CD4-positive, alpha-beta memory T cell (primary cell): ENCODE measurements at regions not wholly inside any gene's neighbourhood (a gene's known extent, or its start where the extent isn't known, plus 50 kb on each side); places are given as distances from the start of the nearest gene placed in this dataset.
"Not testable (repeated sequence)": the region's sequence is repeated elsewhere in the genome, so short reads cannot be mapped to it uniquely, and the experiment has no call there.

ENCODE experiments used
- CTCF ChIA-PET: fragments of 350-600 bp; sonication (Branson Sonifier 250); formaldehyde crosslinking; loops from one replicate; lab custom pipeline; 2021; ENCODE audit warnings: inconsistent platforms; ENCODE audit not compliant: partially characterized antibody; lab: Charles Lee
- POLR2A ChIA-PET: fragments of 350-600 bp; sonication (Branson Sonifier 250); formaldehyde crosslinking; loops from one replicate; lab custom pipeline; 2021; ENCODE audit not compliant: partially characterized antibody; lab: Charles Lee
- DNase-seq, 5 donors: peaks; one replicate each; pipeline versions ENCODE4 v3.0.0 to v3.0.0-alpha.2; 2020 to 2022; ENCODE audit warnings: mixed read lengths in 1 of 5
- H3K27ac ChIP-seq: one replicate; pipeline ENCODE4 v1.7.0; 2013; ENCODE audit warnings: low read depth, low read length
- H3K27me3 ChIP-seq: 2 replicates; pipeline ENCODE4 v1.7.0; 2013; ENCODE audit warnings: mild to moderate bottlenecking, low read length, moderate library complexity; ENCODE audit not compliant: insufficient read depth
- H3K36me3 ChIP-seq: 2 replicates; pipeline ENCODE4 v1.7.0; 2013; ENCODE audit warnings: mild to moderate bottlenecking, low read length, moderate library complexity; ENCODE audit not compliant: insufficient read depth
- H3K4me1 ChIP-seq: 2 replicates; pipeline ENCODE4 v1.7.0; 2013; ENCODE audit warnings: mild to moderate bottlenecking, low read length, moderate library complexity; ENCODE audit not compliant: insufficient read depth
- H3K4me3 ChIP-seq, 2 donors: one replicate each; pipeline ENCODE4 v1.7.0; 2013; ENCODE audit warnings: low read length in 2 of 2, mild to moderate bottlenecking in 1 of 2
- H3K9me3 ChIP-seq, 2 donors: one replicate each; pipeline ENCODE4 v1.7.0; 2013; ENCODE audit warnings: low read length in 2 of 2, control low read depth in 1 of 2; ENCODE audit not compliant: control insufficient read depth in 1 of 2
- H3K27ac Mint-ChIP-seq, 7 donors: one replicate each; pipeline ENCODE4 v1.8.0; 2020 to 2021; ENCODE audit warnings: mixed read lengths in 7 of 7, mild to moderate bottlenecking in 6 of 7, inconsistent platforms in 3 of 7, moderate library complexity in 3 of 7
- H3K27me3 Mint-ChIP-seq, 2 donors: one replicate each; pipeline ENCODE4 v1.8.0; 2020 to 2021; ENCODE audit warnings: mixed read lengths in 2 of 2
- H3K36me3 Mint-ChIP-seq, 2 donors: one replicate each; pipeline ENCODE4 v1.8.0; 2020 to 2021; ENCODE audit warnings: mixed read lengths in 2 of 2, inconsistent platforms in 1 of 2, mild to moderate bottlenecking in 1 of 2
- H3K4me1 Mint-ChIP-seq, 4 donors: one replicate each; pipeline ENCODE4 v1.8.0; 2020 to 2021; ENCODE audit warnings: mixed read lengths in 4 of 4, mild to moderate bottlenecking in 1 of 4
- H3K4me3 Mint-ChIP-seq, 8 donors: one replicate each; pipeline ENCODE4 v1.8.0; 2020 to 2021; ENCODE audit warnings: mixed read lengths in 8 of 8, mild to moderate bottlenecking in 7 of 8, moderate library complexity in 6 of 8, inconsistent platforms in 3 of 8
- H3K9me3 Mint-ChIP-seq, 8 donors: one replicate each; pipeline ENCODE4 v1.8.0; 2020 to 2021; ENCODE audit warnings: mixed read lengths in 8 of 8, mild to moderate bottlenecking in 5 of 8, inconsistent platforms in 3 of 8, moderate library complexity in 1 of 8
- intact Hi-C: fragments of 100-400 bp; cut with micrococcal nuclease; formaldehyde crosslinking; loops from one replicate; pipeline ENCODE4 v1.15.1; 2023

DNA sequence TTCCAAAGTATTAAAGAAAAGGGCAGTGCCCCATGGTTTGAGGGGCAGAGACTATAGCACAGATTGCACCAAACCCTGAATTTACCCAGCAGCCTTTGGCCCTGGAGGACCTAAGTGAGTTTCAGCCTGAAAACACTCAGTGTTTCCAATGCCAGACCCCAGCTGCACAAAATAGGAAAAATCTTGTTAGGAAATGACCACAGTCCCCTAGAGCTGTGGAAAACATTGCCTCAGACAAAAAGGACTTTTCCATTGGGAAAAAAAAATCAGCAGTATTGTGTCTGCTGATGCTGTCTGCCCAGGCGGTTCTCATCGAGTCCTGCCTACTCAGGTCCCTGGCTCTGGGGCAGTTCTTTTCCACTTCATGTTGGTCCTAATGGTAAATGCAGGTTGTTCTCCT, 121.7 kb upstream of the DLG1 start:
- H3K4me1 ChIP-seq, result no peaks in the 10 kb centered on the region
- DNase-seq, result no peak
- H3K27me3 ChIP-seq, result no peaks in the 10 kb centered on the region
- H3K27ac ChIP-seq, result no peak overlapping the region
- Mint-ChIP-seq H3K27ac (no peak overlapping the region), H3K27me3 (peaks cover 5 to 21% of the 10 kb centered on the region in 2 donors), H3K4me3 (no peak overlapping the region), H3K36me3 (no peaks in the 10 kb centered on the region), H3K9me3 (peaks cover 0 to 4% (median 0%) of the 10 kb centered on the region in 8 donors), H3K4me1 (no peaks in the 10 kb centered on the region)
- no peaks in the 10 kb centered on the region for H3K9me3 ChIP-seq
- CTCF ChIA-PET, result no interaction called here
- intact Hi-C loops, result no loop called here
- H3K36me3 ChIP-seq, result no peaks in the 10 kb centered on the region
- POLR2A ChIA-PET, result no interaction called here
- no peak overlapping the region for H3K4me3 ChIP-seq

DNA sequence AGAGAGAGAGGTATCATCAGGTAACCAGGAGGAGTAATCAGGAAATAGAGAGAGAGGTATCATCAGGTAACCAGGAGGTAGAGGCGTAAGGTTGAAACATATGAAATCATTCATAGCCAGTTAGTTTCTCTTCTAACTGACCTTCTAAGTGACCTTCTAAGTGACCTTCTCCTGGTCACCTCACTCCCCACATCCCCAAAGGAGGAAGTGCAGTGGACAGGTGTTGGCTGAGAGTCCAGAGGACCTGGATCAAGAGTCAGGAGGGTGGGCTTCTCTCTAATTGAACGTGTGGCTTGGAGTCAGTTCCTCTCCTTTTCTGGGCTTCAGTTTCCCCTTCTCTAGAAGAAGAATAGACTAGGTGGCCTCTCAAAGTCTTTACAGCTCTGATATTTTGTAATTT, 121.3 kb upstream of the DLG1 start:
- no peak overlapping the region for H3K4me3 Mint-ChIP-seq
- no peak for DNase-seq
- peaks cover 0 to 4% (median 0%) of the 10 kb centered on the region in 8 donors for H3K9me3 Mint-ChIP-seq
- H3K9me3 ChIP-seq, result no peaks in the 10 kb centered on the region
- H3K27ac ChIP-seq, result no peak overlapping the region
- H3K36me3 Mint-ChIP-seq, result no peaks in the 10 kb centered on the region
- no peak overlapping the region for H3K27ac Mint-ChIP-seq
- peaks cover 5 to 21% of the 10 kb centered on the region in 2 donors for H3K27me3 Mint-ChIP-seq
- H3K4me1 ChIP-seq, result no peaks in the 10 kb centered on the region
- H3K36me3 ChIP-seq, result no peaks in the 10 kb centered on the region
- no peaks in the 10 kb centered on the region for H3K27me3 ChIP-seq
- no peak overlapping the region for H3K4me3 ChIP-seq
- ChIA-PET CTCF (no interaction called here), POLR2A (no interaction called here)
- intact Hi-C loops, result no loop called here
- H3K4me1 Mint-ChIP-seq, result no peaks in the 10 kb centered on the region

DNA sequence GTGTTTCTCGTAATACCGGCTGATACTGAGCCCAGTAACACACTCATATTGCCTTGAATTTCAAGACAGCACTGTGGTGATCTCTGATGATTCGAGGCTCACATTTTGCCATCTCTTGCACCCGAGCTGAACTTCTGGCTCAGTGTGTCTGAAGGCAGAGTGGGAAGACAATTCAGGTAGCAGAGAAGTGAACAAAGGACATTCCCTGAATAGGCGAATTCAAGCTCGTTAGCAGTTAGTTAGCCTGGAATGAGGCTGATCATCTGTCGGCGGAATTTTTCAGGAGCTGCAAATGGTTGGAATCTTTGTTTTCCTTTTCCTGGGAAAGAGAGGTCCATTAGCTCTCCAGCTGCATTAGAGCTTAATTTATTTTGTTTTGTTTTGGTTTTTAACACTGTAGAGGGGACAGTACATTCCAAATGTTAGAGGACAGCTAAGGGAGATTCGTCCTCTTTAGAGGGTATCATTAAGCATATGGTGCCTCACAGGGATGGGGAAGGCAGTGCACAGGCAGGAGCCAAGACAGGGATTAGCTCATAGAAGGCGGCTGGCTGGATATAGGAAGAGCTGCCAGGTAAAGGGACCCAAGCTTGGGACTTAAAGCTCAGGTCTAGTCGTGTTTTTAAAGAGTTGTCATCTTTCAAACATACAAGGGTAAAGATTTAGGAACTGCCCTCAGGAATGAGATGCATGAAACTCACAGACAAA, 119.7 kb upstream of the DLG1 start:
- Histone ChIP-seq H3K27me3 (no peaks in the 10 kb centered on the region), H3K9me3 (no peaks in the 10 kb centered on the region), H3K27ac (no peak overlapping the region), H3K4me3 (no peak overlapping the region), H3K4me1 (no peaks in the 10 kb centered on the region), H3K36me3 (no peaks in the 10 kb centered on the region)
- ChIA-PET CTCF (no interaction called here), POLR2A (no interaction called here)
- intact Hi-C loops, result no loop called here
- Mint-ChIP-seq H3K27me3 (peaks cover 3 to 16% of the 10 kb centered on the region in 2 donors), H3K9me3 (peaks cover 0 to 4% (median 0%) of the 10 kb centered on the region in 8 donors), H3K36me3 (no peaks in the 10 kb centered on the region), H3K27ac (no peak overlapping the region), H3K4me1 (no peaks in the 10 kb centered on the region), H3K4me3 (no peak overlapping the region)
- no peak for DNase-seq

DNA sequence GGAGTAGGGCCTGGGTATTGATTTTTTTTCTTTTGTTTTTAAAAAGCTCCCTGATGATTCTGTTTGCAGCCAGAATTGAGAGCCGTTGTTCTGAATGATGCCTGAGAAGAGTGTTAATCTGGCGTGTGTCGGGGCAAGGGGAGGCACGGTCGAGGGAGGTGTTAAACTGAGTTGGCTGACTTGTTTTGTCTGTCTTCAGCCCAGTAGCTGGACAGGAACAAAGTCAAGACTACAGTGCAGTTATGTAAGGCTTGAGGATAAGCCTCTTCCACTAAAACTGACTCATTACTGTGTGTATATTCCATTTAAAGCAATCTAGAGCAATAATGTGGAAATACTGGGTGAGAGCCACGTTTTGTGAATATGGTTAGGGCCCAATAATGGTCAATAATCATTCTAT, 119.0 kb upstream of the DLG1 start:
- H3K27ac ChIP-seq, result no peak overlapping the region
- intact Hi-C loops, result no loop called here
- H3K9me3 ChIP-seq, result no peaks in the 10 kb centered on the region
- no peak overlapping the region for H3K4me3 Mint-ChIP-seq
- no peak for DNase-seq
- H3K27ac Mint-ChIP-seq, result no peak overlapping the region
- POLR2A ChIA-PET, result no interaction called here
- H3K4me3 ChIP-seq, result no peak overlapping the region
- CTCF ChIA-PET, result no interaction called here
- H3K9me3 Mint-ChIP-seq, result peaks cover 0 to 4% (median 0%) of the 10 kb centered on the region in 8 donors
- no peaks in the 10 kb centered on the region for H3K36me3 ChIP-seq
- peaks cover 3 to 16% of the 10 kb centered on the region in 2 donors for H3K27me3 Mint-ChIP-seq
- H3K27me3 ChIP-seq, result no peaks in the 10 kb centered on the region
- H3K36me3 Mint-ChIP-seq, result no peaks in the 10 kb centered on the region
- no peaks in the 10 kb centered on the region for H3K4me1 Mint-ChIP-seq
- no peaks in the 10 kb centered on the region for H3K4me1 ChIP-seq

DNA sequence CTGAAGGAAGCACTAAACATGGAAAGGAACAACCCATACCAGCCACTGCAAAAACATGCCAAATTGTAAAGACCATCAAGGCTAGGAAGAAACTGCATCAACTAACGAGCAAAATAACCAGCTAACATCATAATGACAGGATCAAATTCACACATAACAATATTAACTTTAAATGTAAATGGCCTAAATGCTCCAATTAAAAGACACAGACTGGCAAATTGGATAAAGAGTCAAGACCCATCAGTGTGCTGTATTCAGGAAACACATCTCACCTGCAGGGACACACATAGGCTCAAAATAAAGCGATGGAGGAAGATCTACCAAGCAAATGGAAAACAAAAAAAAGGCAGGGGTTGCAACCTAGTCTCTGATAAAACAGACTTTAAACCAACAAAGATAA, 113.5 kb upstream of the DLG1 start:
- H3K27ac ChIP-seq, H3K4me3 Mint-ChIP-seq, H3K4me3 ChIP-seq, CTCF ChIA-PET, H3K4me1 Mint-ChIP-seq, H3K9me3 Mint-ChIP-seq, H3K36me3 Mint-ChIP-seq, H3K9me3 ChIP-seq, DNase-seq, H3K27me3 ChIP-seq, intact Hi-C loops, H3K27ac Mint-ChIP-seq, POLR2A ChIA-PET, H3K4me1 ChIP-seq, H3K36me3 ChIP-seq, H3K27me3 Mint-ChIP-seq: not testable (repeated sequence)

DNA sequence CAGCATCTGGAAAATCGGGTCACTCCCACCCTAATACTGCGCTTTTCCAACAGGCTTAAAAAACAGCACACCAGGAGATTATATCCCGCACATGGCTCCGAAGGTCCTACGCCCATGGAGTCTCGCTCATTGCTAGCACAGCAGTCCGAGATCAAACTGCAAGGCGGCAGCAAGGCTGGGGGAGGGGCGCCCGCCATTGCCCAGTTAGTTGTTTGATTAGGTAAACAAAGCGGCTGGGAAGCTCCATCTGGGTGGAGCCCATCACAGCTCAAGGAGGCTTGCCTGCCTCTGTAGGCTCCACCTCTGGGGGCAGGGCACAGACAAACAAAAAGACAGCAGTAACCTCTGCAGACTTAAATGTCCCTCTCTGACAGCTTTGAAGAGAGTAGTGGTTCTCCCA, 111.8 kb upstream of the DLG1 start:
- intact Hi-C loops, result not testable (repeated sequence)

DNA sequence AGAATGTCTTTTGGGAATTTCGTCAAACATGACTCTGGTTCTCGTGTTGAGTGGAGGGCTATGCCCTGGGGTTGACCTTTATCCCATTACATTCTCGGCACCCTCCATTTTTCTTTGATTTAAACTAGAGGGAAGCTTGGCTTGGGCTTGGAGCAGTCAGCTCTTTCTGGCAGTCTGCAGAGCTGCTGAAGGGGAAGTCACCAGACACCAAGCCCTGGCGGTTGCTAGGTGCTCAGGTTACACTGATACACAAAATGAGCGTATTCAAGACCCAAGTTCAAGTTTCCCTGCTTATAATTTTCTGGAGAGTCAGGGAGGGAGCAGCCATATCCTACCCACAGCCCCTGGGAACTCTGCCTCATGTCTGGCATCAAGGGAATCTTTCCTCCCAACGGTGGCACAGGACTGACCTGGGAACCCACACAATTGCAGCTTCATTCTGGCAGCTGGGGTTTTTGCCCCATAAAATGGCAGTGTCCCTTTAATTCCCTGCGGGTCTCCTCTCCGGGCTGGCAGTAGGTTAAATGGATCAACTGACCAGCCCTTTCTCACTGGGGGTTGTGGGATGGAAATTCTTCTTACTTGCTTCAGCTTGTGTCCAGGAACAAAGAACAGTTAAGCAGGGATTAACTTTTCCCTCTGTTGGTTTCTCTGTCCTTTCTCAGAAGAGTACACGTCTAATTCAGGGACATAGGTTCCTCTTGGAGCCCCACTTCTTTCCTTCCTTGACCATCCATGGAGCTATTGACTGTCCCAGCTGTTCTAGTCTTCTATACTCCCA, 110.0 kb upstream of the DLG1 start:
- Histone ChIP-seq H3K27ac (no peak overlapping the region), H3K27me3 (no peaks in the 10 kb centered on the region), H3K36me3 (no peaks in the 10 kb centered on the region), H3K9me3 (no peaks in the 10 kb centered on the region), H3K4me3 (no peak overlapping the region), H3K4me1 (no peaks in the 10 kb centered on the region)
- no peaks in the 10 kb centered on the region for H3K36me3 Mint-ChIP-seq
- H3K27me3 Mint-ChIP-seq, result peaks cover 7 to 10% of the 10 kb centered on the region in 2 donors
- no peak for DNase-seq
- H3K9me3 Mint-ChIP-seq, result peaks cover 0 to 6% (median 3%) of the 10 kb centered on the region in 8 donors
- ChIA-PET POLR2A (no interaction called here), CTCF (no interaction called here)
- H3K4me3 Mint-ChIP-seq, result no peak overlapping the region
- H3K4me1 Mint-ChIP-seq, result no peaks in the 10 kb centered on the region
- H3K27ac Mint-ChIP-seq, result no peak overlapping the region
- intact Hi-C loops, result no loop called here

More for the DNA sequence above, 111.8 kb upstream of the DLG1 start:
- DNase-seq, H3K27me3 Mint-ChIP-seq, H3K36me3 ChIP-seq, H3K4me1 Mint-ChIP-seq, CTCF ChIA-PET, H3K4me1 ChIP-seq, H3K9me3 Mint-ChIP-seq, H3K36me3 Mint-ChIP-seq, H3K27me3 ChIP-seq, POLR2A ChIA-PET, H3K27ac ChIP-seq, H3K4me3 Mint-ChIP-seq, H3K27ac Mint-ChIP-seq, H3K4me3 ChIP-seq, H3K9me3 ChIP-seq: not testable (repeated sequence)
